Femur (tissue), 1 donor: ENCODE measurements at regions not wholly inside any gene's neighbourhood (a gene's known extent, or its start where the extent isn't known, plus 50 kb on each side); places are given as distances from the start of the nearest gene placed in this dataset.
"Not testable (repeated sequence)": the region's sequence is repeated elsewhere in the genome, so short reads cannot be mapped to it uniquely, and the experiment has no call there.

Experiments
- DNase-seq: peaks from one replicate; pipeline ENCODE4 v3.0.0-alpha.2; 2017

GRCh38 chr6:169917153-169917552 is 165.7 kb downstream of the ERMARD start:
- DNase-seq = no peak

- no peak for DNase-seq
Observed at GRCh38 chr6:169915769-169916550, 164.5 kb downstream of the ERMARD start.

DNA sequence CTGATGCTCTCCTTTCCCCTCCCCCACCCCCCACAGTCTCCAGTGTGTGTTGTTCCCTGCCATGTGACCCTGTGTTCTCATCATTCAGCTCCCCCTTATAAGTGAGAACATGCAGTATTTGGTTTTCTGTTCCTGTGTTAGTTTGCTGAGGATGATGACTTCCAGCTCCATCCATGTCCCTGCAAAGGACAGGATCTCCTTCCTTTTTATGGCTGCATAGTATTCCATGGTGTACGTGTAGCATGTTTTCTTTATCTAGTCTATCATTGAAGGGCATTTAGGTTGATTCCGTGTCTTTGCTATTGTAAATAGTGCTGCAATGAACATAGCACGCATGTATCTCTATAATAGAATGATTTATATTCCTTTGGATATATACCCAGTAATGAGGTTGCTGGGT is 162.3 kb downstream of the ERMARD start:
- DNase-seq = not testable (repeated sequence)

DNA sequence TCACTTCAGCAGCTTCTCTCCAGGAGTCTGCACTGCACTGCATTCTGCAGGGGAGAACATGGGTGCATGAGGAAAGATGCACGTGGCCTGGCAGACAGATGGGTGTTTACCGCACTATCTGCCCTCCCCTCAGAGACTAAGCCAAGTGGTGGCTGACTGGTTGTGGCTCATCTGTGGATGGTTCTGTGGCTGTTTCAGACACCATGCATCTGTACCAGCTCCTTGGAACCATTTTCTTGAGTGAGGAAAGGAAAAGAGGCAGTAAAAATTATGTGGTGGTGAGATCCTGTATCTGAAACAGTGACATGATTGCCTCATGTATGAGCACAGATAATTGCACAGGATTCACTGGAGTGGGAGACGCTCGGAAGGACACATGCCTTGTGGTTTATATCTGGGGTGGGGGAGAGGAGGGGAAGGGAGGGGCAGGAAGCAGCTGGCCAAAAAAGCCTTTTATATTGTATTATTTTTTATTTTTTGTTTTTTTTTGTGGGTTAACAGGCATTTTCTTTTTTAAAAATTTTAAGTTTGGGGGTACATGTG is 161.7 kb downstream of the ERMARD start:
- DNase-seq = no peak

GRCh38 chr6:169912266-169913095 is 161.1 kb downstream of the ERMARD start:
- no peak for DNase-seq

DNA sequence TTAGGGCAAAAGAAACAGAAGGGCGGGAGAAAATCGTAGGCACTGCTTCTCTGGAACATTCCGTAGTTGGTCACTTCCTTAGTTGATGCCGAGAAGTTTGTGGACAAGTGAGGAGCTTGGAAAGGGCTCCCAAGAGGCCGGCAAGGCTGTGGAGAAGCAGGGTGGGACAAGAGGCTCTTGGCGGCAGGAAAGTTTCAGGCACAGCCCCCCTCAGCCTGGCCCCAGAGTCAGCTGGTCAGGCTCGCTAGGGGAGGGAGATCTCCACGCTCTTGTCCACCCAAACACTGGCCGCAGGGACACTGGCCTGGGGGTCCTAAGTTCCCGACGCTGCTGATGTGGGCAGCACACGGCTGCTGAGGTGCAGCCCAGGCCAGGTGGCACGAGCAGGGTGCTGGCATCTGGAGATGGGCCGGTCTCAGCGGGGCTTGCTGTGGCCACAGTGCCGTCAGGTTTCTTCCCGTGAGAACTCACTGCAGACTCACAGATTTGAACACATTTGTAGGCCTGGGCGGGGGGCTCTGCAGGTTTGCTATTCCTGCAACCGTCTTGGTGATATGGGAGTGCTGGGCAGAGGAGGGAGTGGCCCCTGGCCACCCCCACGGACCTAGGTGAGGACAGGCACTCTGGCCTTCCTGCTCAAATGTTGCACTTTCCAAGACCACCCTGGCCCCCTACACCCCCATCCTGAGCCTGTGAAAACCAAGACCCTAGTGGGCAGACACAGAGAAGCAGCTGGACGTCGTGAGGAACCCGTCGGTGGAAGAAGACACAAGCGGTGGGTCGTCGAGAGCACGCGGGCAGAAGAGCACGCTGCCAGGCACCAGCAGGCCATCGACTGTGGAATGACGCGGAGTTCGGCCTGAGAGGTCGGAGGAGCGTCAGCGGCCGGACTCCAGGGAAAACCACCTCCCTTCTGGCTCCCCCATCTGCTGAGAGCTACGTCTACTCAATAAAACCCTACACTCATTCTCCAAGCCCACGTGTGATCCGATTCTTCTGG is 160.1 kb downstream of the ERMARD start:
- no peak for DNase-seq

GRCh38 chr6:169909113-169909512 is 157.7 kb downstream of the ERMARD start:
- no peak for DNase-seq

GRCh38 chr6:169908403-169908933 is 157.0 kb downstream of the ERMARD start:
- DNase-seq = no peak

DNA sequence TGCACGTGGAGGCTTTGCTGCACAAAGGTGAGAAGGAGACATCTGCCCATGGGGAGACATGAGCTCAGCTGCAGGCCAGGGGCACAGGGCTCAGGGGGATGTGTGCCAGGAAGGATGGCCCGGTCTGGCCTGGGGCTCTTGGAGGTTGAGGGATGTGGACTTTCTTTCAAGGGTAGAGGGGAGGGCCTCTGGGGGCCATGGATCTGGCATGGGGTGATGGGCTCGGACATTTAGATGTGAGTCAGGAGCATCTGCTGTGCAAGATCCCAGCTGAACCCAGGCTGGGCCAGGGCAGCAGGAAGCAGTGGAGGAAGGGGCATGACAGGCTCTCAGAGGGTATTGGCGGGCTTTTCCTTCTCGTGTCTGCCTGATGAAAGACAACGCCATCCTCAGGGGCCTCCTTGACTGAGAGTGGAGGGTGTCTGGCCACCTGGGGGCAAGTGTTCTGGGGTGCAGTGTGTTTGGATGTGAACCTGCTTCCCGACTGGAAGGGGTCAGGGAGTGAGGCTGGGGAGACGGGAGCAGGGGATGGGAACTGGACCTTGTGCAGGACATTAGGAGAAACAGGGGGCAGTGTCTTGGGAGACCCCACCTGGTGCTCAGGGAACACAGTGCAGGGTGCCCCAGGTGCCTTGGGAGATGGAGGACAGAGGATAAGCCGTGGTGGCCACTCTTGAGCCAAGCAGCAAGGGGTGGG is 156.1 kb downstream of the ERMARD start:
- no peak for DNase-seq

- no peak for DNase-seq
Observed at GRCh38 chr6:169906688-169907418, 155.4 kb downstream of the ERMARD start.

DNA sequence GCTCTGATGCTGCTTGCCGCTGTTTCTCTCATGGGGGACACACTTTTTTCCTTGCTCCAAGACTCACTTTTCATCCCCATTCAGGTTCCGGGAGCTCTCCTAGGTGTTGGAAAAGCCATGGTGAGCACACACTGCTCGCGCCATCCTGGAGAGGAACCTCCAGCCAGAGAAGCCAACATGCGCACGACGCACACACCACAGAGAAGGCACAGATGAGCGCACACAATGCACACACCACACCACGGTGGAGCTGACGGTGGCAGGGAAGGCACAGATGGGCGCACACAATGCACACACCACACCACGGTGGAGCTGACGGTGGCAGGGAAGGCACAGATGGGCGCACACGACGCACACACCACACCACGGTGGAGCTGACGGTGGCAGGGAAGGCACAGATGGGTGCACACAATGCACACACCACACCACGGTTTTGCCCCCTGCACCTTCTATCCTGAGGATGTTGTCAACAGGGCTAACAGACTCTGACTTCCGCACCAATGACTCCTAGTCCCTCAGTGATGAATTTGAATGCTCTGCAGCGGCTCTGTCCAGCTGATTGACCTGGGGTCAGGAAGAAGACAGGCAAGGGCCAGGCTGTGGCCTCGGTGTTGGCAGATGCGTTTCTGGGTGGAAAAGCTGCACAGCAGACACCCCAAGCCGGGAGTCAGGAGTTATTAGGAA is 154.7 kb downstream of the ERMARD start:
- DNase-seq = no peak

GRCh38 chr6:169905041-169905807 is 153.8 kb downstream of the ERMARD start:
- DNase-seq = no peak

- DNase-seq = no peak
Observed at GRCh38 chr6:169904051-169904922, 152.9 kb downstream of the ERMARD start.

- DNase-seq = no peak
Observed at GRCh38 chr6:169903122-169903521, 151.7 kb downstream of the ERMARD start.

DNA sequence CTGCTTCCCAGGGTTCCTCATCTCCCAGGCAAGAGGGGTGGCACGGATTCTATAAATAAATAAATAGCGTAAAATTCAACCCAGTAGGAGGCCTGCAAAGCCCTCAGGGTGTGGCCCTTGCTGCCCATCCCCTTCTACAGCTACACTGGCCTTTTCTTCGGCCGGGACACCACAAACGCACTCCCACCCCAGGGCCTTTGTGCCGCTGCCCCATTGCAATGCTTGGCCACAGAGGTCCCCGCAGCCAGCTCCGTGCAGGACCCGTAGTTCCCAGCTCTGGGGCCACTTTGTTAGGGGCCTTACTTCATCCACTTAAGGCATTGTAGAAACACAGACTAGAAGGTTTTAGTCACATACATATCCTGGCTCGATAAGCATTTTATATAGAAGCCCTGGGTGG is 151.2 kb downstream of the ERMARD start:
- no peak for DNase-seq

DNA sequence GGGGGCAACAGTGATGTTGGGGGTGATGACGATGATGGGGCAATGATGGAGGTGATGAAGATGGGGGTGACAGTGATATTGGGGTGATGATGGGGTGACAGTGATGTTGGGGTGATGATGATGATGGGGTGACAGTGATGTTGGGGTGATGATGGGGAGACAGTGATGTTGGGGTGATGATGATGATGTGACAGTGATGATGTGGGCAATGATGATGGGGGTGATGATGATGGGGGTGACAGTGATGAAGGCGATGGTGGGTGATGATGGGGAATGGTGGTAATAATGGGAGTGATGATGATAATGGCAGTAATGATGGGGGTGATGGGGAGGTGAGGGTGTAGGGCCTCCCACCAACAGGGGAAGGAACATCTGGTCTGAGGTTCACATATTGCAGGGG is 150.6 kb downstream of the ERMARD start:
- DNase-seq = no peak

GRCh38 chr6:169899481-169900145 is 148.2 kb downstream of the ERMARD start:
- no peak for DNase-seq
